Left ventricle myocardium superior (tissue), 1 donor: ENCODE measurements at regions not wholly inside any gene's neighbourhood (a gene's known extent, or its start where the extent isn't known, plus 50 kb on each side); places are given as distances from the start of the nearest gene placed in this dataset.

ENCODE experiments used
- ATAC-seq: fragments of 200-7000 bp; cut with Tn5 transposase; one replicate; pipeline ENCODE4 v1.9.1; 2020; ENCODE audit warnings: mild to moderate bottlenecking, moderate library complexity
- DNase-seq: peaks from one replicate; pipeline ENCODE4 v3.0.0-alpha.2; 2020
- intact Hi-C: fragments of 100-400 bp; cut with micrococcal nuclease; formaldehyde crosslinking; loops from one replicate; pipeline ENCODE4 v1.11.0; 2022
- donor health status: DM: no; HTN: yes; CAD: no; lungs with severe emphysema.

GRCh38 chr20:25135031-25135430, 53.1 kb upstream of the VSX1 start:
- DNase-seq: no peak
- ATAC-seq: no peak
- intact Hi-C loops: no loop called here

DNA sequence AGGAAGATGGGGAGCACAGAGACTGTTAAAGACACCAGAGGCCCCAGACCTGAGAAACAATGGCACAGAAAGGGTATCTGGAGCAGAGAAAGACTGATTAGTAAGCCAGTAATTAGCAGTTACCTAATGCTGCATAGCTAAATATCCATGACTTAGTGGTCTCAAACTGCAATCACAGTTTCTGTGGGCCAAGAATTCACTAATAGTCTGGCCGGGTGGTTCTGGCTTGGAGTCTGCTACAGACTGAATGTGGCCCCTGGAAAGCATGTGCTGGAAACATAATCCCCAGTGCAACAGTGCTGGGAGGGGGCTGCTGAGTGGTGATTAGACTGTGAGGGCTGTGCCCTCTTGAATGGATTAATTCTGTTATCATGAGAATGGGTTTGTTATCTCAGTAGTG, 54.1 kb upstream of the VSX1 start:
- ATAC-seq (no peak), DNase-seq (no peak)
- intact Hi-C loops: no loop called here

DNA sequence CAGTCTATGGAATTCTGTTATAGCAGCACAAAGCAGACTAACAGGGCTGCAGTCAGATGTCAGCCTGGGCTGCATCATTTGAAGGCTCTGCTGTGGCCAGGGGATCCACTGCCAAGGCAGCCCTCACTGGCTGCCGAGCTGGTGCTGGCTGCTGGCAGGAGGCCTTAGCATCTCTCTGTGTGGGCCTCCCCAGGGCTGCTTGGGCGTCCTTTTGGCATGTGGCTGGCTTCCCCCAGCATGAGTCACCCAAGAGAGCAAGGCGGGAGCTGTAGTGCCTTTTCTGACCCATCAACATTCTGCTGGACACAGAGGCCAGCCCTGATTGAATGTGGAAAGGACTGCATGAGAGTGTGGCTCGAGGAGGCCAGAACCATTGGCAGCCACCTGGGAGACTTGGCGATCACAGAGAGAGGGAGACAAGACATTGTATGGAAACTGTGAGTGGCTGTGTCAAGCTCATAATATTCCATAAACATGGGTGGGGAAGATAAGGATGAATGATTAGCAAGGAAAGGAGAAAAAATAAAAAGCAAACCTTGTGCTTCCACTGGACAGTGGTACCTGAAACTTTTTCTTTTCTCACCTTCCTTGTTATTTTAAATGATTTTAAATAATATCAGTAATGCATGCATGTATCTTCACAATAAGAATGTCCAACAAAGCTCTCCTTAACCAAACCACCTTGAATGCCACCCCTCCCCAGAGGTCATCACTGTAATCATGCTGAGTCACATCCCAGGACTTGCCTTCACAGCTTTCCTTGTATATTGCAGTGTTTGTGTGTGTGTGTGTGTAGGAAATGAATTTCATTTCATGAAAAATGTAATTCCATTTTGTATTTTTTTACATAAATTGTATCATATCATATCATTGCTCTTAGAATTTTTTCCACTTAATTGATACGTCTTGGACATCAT, 55.0 kb upstream of the VSX1 start:
- peak; percentile 99 for ATAC-seq
- DNase-seq: peak; percentile 83
- intact Hi-C loops: no loop called here

DNA sequence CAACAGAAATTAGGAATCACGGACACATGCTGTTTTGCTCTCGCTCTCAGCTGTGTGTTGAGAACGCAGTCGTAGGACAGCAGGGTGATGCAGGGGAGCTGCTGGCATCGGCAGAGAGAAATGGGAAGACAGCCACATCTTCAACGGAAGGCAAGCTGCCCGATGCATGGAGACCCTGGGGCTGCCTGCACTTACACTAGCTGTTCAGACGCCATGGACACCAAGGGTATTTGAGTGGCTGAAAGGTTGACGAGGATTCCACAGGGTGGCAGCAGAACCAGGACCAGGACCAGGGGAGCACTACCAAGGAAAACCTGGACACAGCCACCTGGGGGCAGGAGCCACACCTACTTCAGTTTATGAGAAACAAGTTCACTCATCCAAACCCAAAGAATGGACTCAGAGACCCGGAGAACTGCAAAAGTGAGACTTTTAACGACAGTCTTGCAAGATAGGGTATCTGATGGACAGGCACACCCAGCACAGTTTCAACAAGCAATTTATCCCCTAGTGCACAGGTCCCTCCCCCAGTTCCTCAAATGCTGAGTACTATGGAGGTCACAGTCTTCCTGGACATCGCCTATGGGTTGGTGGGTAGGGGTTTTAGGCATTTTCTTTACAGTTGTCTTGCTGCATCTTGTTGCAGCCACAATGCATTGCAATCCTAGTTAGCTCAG, 56.3 kb upstream of the ENTPD6 start:
- intact Hi-C loops: no loop called here
- DNase-seq (no peak), ATAC-seq (no peak)

- no peak for DNase-seq
- intact Hi-C loops: no loop called here
Observed at GRCh38 chr20:25140968-25141367, 54.5 kb upstream of the ENTPD6 start.

GRCh38 chr20:25142435-25142834, 53.1 kb upstream of the ENTPD6 start:
- DNase-seq: no peak
- ATAC-seq: no peak
- intact Hi-C loops: no loop called here

More at GRCh38 chr20:25140968-25141367, 54.5 kb upstream of the ENTPD6 start:
- ATAC-seq: no peak

DNA sequence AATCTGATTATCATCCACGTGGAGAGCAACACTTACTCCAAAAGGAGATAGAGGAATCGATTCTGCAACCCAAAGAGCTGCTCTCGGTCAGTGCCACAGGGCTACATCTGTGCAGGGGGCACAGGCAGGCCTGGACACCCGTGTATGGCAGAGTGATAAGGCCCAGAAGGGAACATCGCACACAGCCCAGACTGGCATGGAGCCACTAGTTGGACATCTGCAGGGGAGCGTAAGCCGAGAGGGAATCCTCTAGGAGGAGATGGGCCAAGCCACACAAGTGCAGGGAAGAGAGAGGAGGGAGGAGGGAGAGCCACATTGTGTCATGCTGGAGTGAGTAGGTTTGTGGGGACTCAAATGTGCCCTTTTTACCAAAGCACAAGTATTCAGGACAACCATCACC, 50.4 kb upstream of the ENTPD6 start:
- intact Hi-C loops: no loop called here
- DNase-seq (peak; percentile 51), ATAC-seq (peak; percentile 87)
